C4-2B (cell line): ENCODE measurements at regions not wholly inside any gene's neighbourhood (a gene's known extent, or its start where the extent isn't known, plus 50 kb on each side); places are given as distances from the start of the nearest gene placed in this dataset.

Experiments
- CTCF ChIP-seq: fragments of 450-650 bp; conservative IDR thresholded peaks from 2 replicates; pipeline ENCODE4 v1.5.1; 2017; ENCODE audit warnings: mild to moderate bottlenecking
- ZFX ChIP-seq: fragments of 450-650 bp; IDR thresholded peaks from 2 replicates; pipeline ENCODE4 v1.6.1; 2017

- TF ChIP-seq CTCF (no peak), ZFX (no peak)
These were observed 993.0 kb downstream of the MAT2B start for GRCh38 chr5:164498438-164498837.
